Adrenal gland (tissue), 9 donors: ENCODE measurements at regions not wholly inside any gene's neighbourhood (a gene's known extent, or its start where the extent isn't known, plus 50 kb on each side); places are given as distances from the start of the nearest gene placed in this dataset.

Experiments used
- DNase-seq, 7 donors: peaks; one replicate each; pipeline ENCODE4 v3.0.0-alpha.2; 2019 to 2020
- H3K27ac ChIP-seq, 5 donors: fragments of 200-600 bp; sonication (generic) in 4 of 5; 1 replicate in 3 of 5; 2 replicates in 2 of 5; pipeline versions ENCODE4 v1.5.1 to v1.8.0; 2016 to 2020; ENCODE audit warnings: mild to moderate bottlenecking in 1 of 5
- H3K27me3 ChIP-seq: fragments of 200-600 bp; 2 replicates; pipeline ENCODE4 v1.8.0; 2021
- H3K36me3 ChIP-seq, 2 donors: fragments of 200-600 bp; replicated peaks in 1 of 2; 1 replicate in 1 of 2; 2 replicates in 1 of 2; pipeline versions ENCODE4 v1.5.1 to v1.8.0; 2018 to 2022
- H3K4me1 ChIP-seq, 2 donors: fragments of 200-600 bp; replicated peaks in 1 of 2; 1 replicate in 1 of 2; 2 replicates in 1 of 2; pipeline versions ENCODE4 v1.5.1 to v1.8.0; 2018 to 2021
- H3K4me3 ChIP-seq, 4 donors: fragments of 200-600 bp; sonication (generic) in 3 of 4; one replicate each; pipeline ENCODE4 v1.5.1; 2016 to 2018
- H3K9me3 ChIP-seq, 3 donors: fragments of 200-600 bp; sonication (generic) in 1 of 3; replicated peaks in 1 of 3; 1 replicate in 2 of 3; 2 replicates in 1 of 3; pipeline versions ENCODE4 v1.5.1 to v1.8.0; 2016 to 2021
- CTCF ChIP-seq, 6 experiments: fragments of 450-650 bp in 4 of 6; fragments of 200-600 bp in 2 of 6; sonication (generic) in 1 of 6; IDR thresholded peaks; 1 replicate in 5 of 6; 2 replicates in 1 of 6; pipeline versions ENCODE4 v1.5.1 to v1.8.0; 2016 to 2021; ENCODE audit warnings: antibody characterized with exemption in 6 of 6, mild to moderate bottlenecking in 2 of 6, moderate library complexity in 1 of 6
- POLR2A ChIP-seq, 2 donors: fragments of 450-650 bp; IDR thresholded peaks; one replicate each; pipeline ENCODE4 v1.6.1; 2017; ENCODE audit warnings: antibody characterized with exemption in 2 of 2, mild to moderate bottlenecking in 2 of 2, moderate library complexity in 1 of 2
- WGBS, 4 donors: extraction: QIAGEN DNeasy Blood & Tissue Kit in 2 of 4; methylation state at CpG; one replicate each; pipeline versions ENCODE4 v1.1.5 to v1.1.7; 2013 to 2017; 5-methylcytosine and 5-hydroxymethylcytosine counted together
- intact Hi-C, 2 donors: fragments of 100-400 bp; cut with DNase I; formaldehyde crosslinking; loops; one replicate each; pipeline versions ENCODE4 v1.14.1 to v1.15.0; 2022 to 2023
- donor health status: healthy with polysubstance abuse.
- donor health status: Bipolar disorder and iron deficiency.
- donor health status: DM: yes; HTN: yes; CAD: no.
- donor health status: DM: no; HTN: no; CAD: no.
- donor health status: DM: no; HTN: no; CAD: no.

DNA sequence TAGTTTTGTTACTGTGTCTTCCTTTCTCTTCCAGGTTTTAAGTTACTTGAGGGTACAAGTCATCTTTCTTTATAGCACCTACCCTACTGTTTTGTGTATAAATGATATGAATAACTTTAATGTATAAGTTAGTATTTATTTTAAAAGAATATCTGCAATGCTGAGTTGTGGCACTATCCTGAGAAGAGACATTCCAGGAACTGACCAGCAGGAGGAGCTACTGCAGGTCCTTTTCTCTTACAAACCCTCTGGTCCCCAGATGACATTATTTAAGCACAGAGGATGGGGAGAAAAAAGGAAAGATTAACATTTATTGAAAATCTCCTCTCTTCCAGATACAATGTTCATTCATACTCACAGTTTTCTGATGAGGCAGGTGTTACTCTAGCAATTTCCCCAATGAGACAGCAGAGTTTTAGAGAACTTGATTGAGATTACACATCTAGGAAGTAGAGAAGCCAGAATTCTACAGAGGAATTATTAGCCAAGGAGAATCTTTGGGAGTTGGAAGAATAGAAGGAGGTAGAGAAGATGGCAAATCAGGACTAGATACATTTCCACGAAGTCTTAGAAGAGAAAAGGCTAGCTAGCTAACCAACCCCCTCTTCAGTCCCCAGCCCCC, 541.2 kb upstream of the API5 start:
- H3K27ac ChIP-seq: no peak overlapping the region
- no peaks in the 10 kb centered on the region for H3K36me3 ChIP-seq
- intact Hi-C loops: loop anchor here in 1 of 2 donors (5.0 kb wide), 2 partner anchors 357 to 517 kb away; no protein-coding TSS in a partner anchor
- no peak overlapping the region for H3K4me3 ChIP-seq
- no peak for TF ChIP-seq POLR2A (IDR thresholded peaks at IDR 0.05)
- TF ChIP-seq CTCF (IDR thresholded peaks at IDR 0.05): peak; percentile 63 to 71 (median 68)
- WGBS, 4 donors: 47 to 65% (median 57%) methylated on average over 1 of the region's 1 CpG
- no peaks in the 10 kb centered on the region for H3K9me3 ChIP-seq
- no peaks in the 10 kb centered on the region for H3K4me1 ChIP-seq
- no peaks in the 10 kb centered on the region for H3K27me3 ChIP-seq
- peak in 6 of 7 donors; percentile 24 to 64 (median 46) for DNase-seq

DNA sequence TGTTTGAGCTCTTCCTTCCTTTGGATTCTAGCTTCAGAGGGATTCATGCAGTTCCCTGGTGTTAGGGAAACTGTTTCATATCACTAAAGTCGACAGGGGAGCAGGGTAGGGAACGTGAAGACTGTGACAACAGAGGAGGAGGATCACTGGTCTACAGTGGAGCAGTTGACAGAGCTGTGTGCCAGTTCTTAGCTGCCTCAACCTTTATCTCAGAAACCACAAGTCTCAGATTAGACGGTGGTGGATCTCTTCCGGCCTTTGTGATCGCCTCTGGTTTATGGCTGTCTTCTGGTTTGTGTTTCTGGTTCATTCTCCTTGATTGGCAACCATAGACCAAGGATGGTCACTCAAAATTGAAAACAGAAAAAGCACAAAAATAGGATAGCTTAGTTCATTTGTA, 538.9 kb upstream of the API5 start:
- Histone ChIP-seq H3K36me3 (no peaks in the 10 kb centered on the region), H3K27ac (no peak overlapping the region), H3K27me3 (no peaks in the 10 kb centered on the region), H3K4me1 (no peaks in the 10 kb centered on the region), H3K4me3 (no peak overlapping the region), H3K9me3 (no peaks in the 10 kb centered on the region)
- intact Hi-C loops: loop anchor here in 1 of 2 donors (5.0 kb wide), 2 partner anchors 354 to 514 kb away; no protein-coding TSS in a partner anchor
- TF ChIP-seq CTCF (IDR thresholded peaks at IDR 0.05) (no peak), POLR2A (IDR thresholded peaks at IDR 0.05) (no peak)
- 79 to 84% (median 82%) methylated on average over 5 of the region's 5 CpGs for WGBS, 4 donors
- DNase-seq: no peak

- TF ChIP-seq POLR2A (IDR thresholded peaks at IDR 0.05): no peak
- TF ChIP-seq CTCF (IDR thresholded peaks at IDR 0.05): no peak
- H3K27ac ChIP-seq: no peak overlapping the region
- H3K36me3 ChIP-seq: no peaks in the 10 kb centered on the region
- H3K9me3 ChIP-seq: no peaks in the 10 kb centered on the region
- H3K4me3 ChIP-seq: no peak overlapping the region
- WGBS, 4 donors: 75 to 83% (median 78%) methylated on average over 5 of the region's 5 CpGs
- H3K4me1 ChIP-seq: no peaks in the 10 kb centered on the region
- H3K27me3 ChIP-seq: no peaks in the 10 kb centered on the region
- DNase-seq: no peak
- intact Hi-C loops: loop anchor here in 1 of 2 donors (5.0 kb wide), 2 partner anchors 354 to 514 kb away; no protein-coding TSS in a partner anchor
Measured at GRCh38 chr11:42773729-42774128, 538.1 kb upstream of the API5 start.

- 30 to 49% (median 40%) methylated on average over 1 of the region's 1 CpG for WGBS, 4 donors
- no peaks in the 10 kb centered on the region for H3K9me3 ChIP-seq
- TF ChIP-seq CTCF (IDR thresholded peaks at IDR 0.05) (no peak), POLR2A (IDR thresholded peaks at IDR 0.05) (no peak)
- H3K27me3 ChIP-seq: no peaks in the 10 kb centered on the region
- no peaks in the 10 kb centered on the region for H3K4me1 ChIP-seq
- H3K36me3 ChIP-seq: no peaks in the 10 kb centered on the region
- no peak for DNase-seq
- intact Hi-C loops: loop anchor here in 1 of 2 donors (5.0 kb wide), 2 partner anchors 353 to 513 kb away; no protein-coding TSS in a partner anchor
- no peak overlapping the region for H3K4me3 ChIP-seq
- no peak overlapping the region for H3K27ac ChIP-seq
Measured at GRCh38 chr11:42774567-42774966, 537.2 kb upstream of the API5 start.
